HEK293T (cell line): ENCODE measurements at regions not wholly inside any gene's neighbourhood (a gene's known extent, or its start where the extent isn't known, plus 50 kb on each side); places are given as distances from the start of the nearest gene placed in this dataset.

Source experiments
- CTBP1 ChIP-seq: fragments of 450-650 bp; IDR thresholded peaks from 2 replicates; pipeline ENCODE4 v1.6.1; 2016; ENCODE audit warnings: borderline replicate concordance
- FOXM1 ChIP-seq: fragments of 450-650 bp; IDR thresholded peaks from 2 replicates; pipeline ENCODE4 v1.6.1; 2017; ENCODE audit warnings: mild to moderate bottlenecking, borderline replicate concordance
- HDGF ChIP-seq: fragments of 450-650 bp; IDR thresholded peaks from 2 replicates; pipeline ENCODE4 v1.6.1; 2017; ENCODE audit warnings: antibody characterized with exemption, borderline replicate concordance
- L3MBTL2 ChIP-seq: fragments of 450-650 bp; conservative IDR thresholded peaks from 2 replicates; pipeline ENCODE4 v1.6.1; 2016; ENCODE audit warnings: mild to moderate bottlenecking
- NFRKB ChIP-seq: fragments of 450-650 bp; IDR thresholded peaks from 2 replicates; pipeline ENCODE4 v1.6.1; 2016; ENCODE audit warnings: mild to moderate bottlenecking, moderate library complexity
- SUZ12 ChIP-seq: fragments of 450-650 bp; IDR thresholded peaks from 2 replicates; pipeline ENCODE4 v1.6.1; 2016; ENCODE audit warnings: mild to moderate bottlenecking
- TF ChIP-seq, protein P1 (sequence below): fragments of 450-650 bp; IDR thresholded peaks from 2 replicates; pipeline ENCODE4 v1.6.1; 2016

DNA sequence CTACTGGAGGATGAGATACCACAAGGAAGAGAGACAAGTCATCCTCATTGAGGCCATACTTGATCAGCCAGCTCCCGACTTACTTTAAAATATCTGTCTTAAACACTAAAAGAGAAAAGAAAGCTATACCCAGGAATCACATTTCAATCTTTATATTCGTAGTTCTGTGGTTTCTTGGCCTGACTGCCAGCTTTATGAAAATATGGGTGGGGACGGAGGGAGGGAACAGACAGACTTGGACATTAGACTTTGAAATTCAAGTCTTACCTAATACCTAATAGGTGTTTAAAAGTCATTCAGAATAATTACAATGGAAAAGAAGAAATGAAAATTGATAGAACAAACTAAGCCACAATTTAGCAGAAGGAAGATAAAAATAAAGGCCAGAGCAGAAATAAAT is 604.8 kb upstream of the RORB start:
- TF ChIP-seq NFRKB (no peak), L3MBTL2 (no peak), HDGF (no peak), CTBP1 (no peak), SUZ12 (no peak), FOXM1 (no peak)
- TF ChIP-seq, protein P1, sequence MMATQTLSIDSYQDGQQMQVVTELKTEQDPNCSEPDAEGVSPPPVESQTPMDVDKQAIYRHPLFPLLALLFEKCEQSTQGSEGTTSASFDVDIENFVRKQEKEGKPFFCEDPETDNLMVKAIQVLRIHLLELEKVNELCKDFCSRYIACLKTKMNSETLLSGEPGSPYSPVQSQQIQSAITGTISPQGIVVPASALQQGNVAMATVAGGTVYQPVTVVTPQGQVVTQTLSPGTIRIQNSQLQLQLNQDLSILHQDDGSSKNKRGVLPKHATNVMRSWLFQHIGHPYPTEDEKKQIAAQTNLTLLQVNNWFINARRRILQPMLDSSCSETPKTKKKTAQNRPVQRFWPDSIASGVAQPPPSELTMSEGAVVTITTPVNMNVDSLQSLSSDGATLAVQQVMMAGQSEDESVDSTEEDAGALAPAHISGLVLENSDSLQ, result no peak
